Islet of Langerhans (tissue), 1 donor: ENCODE measurements at regions not wholly inside any gene's neighbourhood (a gene's known extent, or its start where the extent isn't known, plus 50 kb on each side); places are given as distances from the start of the nearest gene placed in this dataset.
"Not testable (repeated sequence)": the region's sequence is repeated elsewhere in the genome, so short reads cannot be mapped to it uniquely, and the experiment has no call there.

Source experiments
- FAIRE-seq: peaks from one replicate; lab custom pipeline; 2011; peaks lifted over from hg19 to GRCh38; lab: Jason Lieb, UNC

DNA sequence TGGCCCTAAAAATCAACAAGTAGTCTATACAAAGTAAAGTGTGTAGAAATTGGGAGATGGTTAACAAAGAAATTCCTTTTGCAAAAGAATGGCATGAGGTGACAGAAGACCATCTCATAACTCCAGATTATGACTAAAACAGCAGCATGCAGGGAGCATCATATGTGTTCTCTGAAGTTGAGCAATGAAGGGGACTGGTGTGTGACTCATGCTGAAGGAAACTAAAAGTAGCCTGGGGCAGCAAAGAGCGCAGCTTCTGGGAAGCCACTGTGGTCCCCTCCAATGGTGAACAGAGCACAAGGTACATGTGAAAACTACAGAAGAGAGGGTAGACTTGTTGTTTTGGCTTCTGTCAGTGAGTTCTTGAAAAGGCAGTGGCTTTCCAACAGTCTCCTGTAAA lies 133.4 kb downstream of the MACC1 start:
- FAIRE-seq = no peak

DNA sequence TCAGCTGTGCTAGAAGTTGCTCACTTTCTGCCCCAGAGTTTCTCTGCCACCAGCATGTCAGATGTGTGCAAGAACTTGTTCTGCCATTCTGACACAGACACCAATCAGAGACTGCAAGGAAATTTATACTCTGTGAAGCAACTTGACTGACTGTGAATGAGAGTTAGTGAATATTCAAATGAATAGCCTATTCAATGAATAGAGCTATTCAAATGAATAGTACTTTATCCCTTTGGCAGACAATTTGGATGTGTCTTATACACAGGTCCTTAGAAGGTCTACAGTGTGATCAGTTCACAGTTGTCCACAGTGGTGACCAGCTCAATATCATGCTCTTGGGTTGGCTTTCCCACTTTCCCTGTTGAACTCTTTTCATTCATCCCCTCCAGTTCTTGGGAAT lies 138.1 kb downstream of the MACC1 start:
- no peak for FAIRE-seq

DNA sequence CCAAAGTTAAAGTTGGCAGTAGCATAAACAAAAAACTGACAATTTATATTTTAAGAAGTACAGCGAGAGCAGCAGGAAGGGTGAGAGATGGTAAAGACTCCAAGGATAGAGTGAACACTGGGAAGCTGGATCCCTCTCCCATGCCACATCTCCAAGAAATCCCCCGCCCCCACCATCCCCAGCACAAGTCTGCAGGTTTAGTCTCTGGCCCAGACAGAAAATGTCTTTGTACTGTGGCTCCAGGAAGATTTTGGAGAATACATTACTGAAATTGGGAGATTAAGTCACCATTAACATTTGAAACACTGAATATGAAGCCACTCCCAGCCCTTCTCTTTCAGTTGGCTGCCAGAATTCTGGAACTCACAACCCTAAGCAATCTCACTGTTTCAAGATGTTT lies 140.3 kb downstream of the MACC1 start:
- FAIRE-seq = no peak

- FAIRE-seq = peak; percentile 80
Observed at GRCh38 chr7:20075992-20076820, 141.0 kb downstream of the MACC1 start.

GRCh38 chr7:20075440-20075839 lies 141.7 kb downstream of the MACC1 start:
- FAIRE-seq = no peak

DNA sequence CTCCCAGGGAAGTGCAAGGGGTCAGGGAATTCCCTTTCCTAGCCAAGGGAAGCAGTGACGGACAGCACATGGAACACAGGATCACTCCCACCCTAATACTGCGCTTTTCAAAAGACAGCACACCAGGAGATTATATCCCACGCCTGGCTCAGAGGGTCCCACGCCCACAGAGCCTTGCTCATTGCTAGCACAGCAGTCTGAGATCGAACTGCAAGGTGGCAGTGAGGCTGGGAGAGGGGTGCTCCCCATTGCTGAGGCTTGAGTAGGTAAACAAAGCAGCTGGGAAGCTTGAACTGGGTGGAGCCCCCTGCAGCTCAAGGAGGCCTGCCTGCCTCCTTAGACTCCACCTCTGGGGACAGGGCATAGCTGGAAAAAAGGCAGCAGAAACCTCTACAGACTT lies 149.2 kb downstream of the MACC1 start:
- not testable (repeated sequence) for FAIRE-seq

- FAIRE-seq = peak; percentile 9
Observed at GRCh38 chr7:20064974-20065862, 152.0 kb downstream of the MACC1 start.

GRCh38 chr7:20064181-20064970 lies 152.8 kb downstream of the MACC1 start:
- no peak for FAIRE-seq

GRCh38 chr7:20063644-20064043 lies 153.5 kb downstream of the MACC1 start:
- FAIRE-seq = no peak

DNA sequence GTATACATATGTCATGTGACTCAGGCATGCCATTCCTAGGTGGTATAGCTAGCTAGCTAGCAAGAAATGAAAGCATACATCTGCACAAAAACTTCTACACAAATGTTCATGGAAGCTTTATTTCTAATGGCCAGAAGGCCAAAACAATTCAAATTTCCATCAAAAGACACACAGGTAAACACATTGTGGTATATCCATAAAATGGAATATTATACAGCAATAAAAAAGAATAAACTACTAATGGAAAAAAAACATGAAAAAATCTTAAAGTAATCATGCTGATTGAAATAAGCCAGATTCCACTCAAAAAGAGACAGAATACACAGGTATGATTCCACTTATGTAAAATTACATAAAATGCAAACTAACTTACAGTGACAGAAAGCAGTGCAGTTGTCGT lies 154.3 kb downstream of the MACC1 start:
- no peak for FAIRE-seq

DNA sequence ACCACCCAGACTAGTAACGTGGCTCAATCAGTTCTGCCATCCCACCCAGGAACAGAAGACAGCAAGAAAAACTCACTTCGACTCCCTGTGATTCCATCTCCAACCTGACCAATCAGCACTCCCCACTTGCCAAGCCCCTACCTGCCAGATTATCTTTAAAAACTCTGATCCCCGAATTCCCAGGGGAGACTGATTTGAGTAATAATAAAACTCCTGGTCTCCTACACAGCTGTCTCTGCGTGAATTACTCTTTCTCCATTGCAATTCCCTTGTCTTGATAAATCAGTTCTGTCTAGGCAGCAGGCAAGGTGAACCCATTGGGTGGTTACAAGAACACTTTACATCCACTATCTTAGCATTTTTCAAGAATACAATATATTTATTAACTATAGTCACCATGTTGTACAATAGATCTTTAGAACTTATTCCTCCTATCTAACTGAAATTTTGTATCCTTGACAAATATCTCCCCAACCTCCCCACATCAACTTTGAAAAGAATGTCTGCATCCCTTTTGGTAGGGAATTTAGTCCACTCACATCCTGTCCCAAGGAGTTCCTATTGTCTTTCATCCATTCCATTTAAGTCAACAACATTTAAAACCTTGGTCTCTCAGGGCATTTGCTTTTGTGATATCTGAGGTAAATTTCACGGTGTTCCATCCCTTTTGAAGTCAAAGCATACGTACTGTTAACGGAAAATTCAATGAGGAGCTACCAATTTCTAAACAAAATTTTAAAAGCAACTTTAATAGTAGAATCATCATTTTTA lies 163.7 kb downstream of the MACC1 start:
- FAIRE-seq = no peak

DNA sequence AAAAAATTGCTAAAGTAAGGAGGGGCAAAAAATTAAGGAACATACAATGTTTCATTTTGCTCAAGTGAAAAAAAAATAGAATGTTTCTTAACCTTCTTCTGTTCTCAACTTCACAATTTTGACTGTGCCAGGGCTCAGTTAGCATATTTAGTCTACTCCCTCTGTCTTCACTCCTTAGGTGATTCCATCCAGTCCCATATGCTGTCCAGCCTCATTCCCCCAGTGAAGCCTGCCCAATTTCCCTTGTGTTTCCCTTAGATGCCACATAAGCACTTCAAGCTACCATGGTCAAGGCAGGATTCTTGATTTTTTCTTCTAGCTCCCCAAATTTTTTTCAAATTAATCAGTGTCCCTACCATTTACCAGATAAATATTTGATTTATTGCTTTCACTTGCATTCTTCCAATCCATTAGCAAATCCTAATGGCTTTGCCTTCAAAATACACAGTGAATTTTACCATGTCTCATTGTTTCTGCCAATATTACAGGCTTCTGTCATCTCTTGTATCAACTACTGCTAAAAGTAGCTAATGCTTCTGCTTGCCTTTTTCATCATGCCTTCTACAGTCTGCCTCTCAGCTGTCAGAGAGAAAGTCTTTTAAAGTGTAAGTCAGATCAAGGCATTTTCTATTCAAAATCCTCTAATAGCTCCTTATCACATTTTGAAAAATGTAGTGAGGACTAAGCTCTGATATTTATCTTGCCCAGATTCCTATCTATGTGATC lies 166.8 kb downstream of the MACC1 start:
- peak; percentile 72 for FAIRE-seq

DNA sequence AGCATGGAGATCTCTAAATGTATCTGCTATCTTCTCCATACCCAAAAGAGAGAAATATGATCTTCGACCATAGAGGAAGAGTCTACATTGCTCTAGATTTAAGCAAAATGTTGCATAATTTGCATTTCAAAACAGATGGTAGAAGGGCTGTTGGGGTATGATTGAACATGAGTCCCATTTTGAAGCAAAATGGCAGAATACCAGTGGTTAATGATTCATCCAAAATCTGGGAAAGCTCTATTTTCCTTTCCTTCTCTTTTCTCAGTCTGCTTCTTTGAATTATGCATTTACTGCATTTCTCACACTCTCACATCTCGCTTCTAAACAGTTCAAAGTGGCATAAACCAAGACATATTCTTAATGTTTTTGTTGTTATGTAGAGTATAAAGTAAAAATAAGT lies 178.5 kb downstream of the MACC1 start:
- FAIRE-seq = no peak

DNA sequence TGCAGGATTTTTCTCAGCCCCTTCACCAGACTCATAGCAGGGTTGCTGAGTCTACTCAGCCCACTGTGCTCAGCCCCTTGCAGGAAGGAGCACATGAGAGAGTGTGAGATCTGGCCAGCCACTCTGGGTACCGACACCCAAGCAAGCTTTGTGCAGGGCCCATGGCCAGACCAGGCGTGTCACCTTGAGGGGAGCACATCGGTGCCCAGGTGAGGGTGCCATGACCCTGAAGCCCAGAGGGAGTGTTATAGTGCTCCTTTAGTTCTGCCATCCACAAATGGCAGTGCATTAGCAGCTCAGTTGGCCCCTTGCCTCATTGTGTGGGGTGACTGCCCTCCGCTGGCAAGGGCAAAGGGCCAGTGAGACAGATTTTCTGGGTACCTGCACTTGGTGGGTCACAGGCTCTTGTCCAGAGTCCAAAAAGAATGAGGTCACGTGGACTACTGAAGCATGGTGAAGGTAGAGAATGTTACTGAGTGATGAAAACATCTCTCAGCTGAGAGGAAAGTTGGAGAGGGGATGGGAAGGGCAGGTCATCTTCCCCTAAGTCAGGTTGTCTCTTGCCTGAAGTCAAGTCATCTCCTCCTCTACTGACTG lies 181.8 kb downstream of the MACC1 start:
- no peak for FAIRE-seq

DNA sequence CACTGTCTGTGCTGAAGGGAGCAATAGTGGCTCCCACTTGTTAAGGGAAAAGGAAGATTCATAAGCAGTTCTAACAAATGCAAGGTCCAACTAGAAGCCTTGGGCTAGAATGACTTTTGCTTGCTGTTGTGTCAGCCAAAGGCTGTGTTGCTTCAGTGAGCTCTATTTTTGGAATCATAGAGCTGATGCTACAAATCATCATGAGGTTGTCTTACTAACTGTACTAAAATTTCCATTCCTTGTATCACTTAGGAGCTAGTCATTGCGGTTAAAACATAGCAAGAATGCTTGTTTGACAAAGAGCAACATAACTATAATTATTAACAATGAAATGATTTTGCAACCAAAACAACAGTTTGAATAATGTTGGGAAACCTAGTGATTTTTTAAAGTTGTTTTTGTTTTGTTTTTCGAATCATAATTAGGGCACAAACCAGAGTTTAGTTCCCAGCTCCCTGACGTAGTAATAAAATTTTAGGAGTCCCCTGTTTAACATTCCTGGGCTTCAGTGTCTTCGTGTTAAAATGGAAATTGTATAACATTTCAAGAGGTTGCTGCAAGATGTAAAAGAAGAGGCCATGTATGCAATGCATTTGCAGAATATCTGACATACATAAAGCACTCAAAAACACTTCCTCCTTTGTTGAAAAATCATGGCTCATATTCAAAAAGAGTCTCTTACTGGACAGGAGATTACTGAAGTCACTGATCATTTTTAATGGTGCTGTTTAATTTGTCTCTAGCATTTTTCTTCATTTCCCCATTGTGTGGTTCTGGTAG lies 183.4 kb downstream of the MACC1 start:
- no peak for FAIRE-seq

- FAIRE-seq = no peak
Observed at GRCh38 chr7:20032741-20033140, 184.4 kb downstream of the MACC1 start.

GRCh38 chr7:20030915-20031362 lies 186.2 kb downstream of the MACC1 start:
- FAIRE-seq = no peak

- no peak for FAIRE-seq
Observed at GRCh38 chr7:20030417-20030816, 186.8 kb downstream of the MACC1 start.

GRCh38 chr7:20026762-20027161 lies 190.4 kb downstream of the MACC1 start:
- no peak for FAIRE-seq

DNA sequence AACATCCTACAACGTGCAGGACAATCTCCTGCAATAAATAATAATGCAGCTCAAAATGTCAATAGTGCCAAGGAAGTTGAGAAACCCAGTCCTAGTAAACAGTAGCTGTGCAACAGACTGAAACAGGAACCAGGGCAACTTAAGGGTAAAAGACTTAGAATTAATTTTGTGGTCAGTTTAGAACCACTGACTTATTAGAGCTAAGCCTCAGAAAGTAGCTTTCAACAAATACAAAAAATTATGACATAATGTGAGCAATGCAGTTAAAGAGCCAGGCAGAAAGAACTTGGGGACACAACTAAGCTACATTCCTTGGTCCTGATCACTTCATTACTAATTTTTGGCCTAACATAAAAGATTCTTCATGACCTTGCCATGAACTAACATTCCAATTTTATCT lies 195.4 kb downstream of the MACC1 start:
- FAIRE-seq = no peak
